ENCODE measurements at regions not wholly inside any gene's neighbourhood (a gene's known extent, or its start where the extent isn't known, plus 50 kb on each side); places are given as distances from the start of the nearest gene placed in this dataset.

DNA sequence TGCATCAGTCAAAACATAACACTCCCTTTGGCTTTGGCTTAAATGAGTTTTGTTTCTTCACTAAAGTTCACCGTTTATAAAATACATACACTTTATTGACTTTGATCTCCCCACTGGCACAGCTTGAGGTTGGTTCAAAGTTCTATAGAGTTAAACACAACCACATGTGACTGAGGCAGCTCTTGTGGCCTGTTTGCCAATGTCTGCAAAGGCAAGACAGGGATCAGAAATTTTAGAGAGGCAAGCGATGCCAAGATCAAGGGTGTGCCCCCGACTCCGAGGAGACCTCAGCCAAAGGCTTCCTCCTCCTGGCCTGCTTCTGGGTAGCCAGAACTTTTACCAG is 129.8 kb upstream of the JCAD start:
- no peak for TF ChIP-seq POLR2AphosphoS5 (IDR thresholded peaks at IDR 0.05; ENCODE audit: low read depth, low read length)
- TF ChIP-seq POLR2A (IDR thresholded peaks at IDR 0.05; ENCODE audit: low read depth, low read length): no peak
